ENCODE measurements at regions not wholly inside any gene's neighbourhood (a gene's known extent, or its start where the extent isn't known, plus 50 kb on each side); places are given as distances from the start of the nearest gene placed in this dataset.

- in situ Hi-C loops (cut with HindIII; ENCODE audit: low pct_ligation_motif_present, low pct_unique_long_range_greater_than_20kb, low sequenced_read_pairs), result no loop called here
- no peak for DNase-seq
These were observed 480.8 kb upstream of the FAM241A start for GRCh38 chr4:111664308-111664945.

GRCh38 chr4:111666826-111667360 lies 478.4 kb upstream of the FAM241A start:
- in situ Hi-C loops (cut with HindIII; ENCODE audit: low pct_ligation_motif_present, low pct_unique_long_range_greater_than_20kb, low sequenced_read_pairs), result no loop called here
- DNase-seq, result no peak

- in situ Hi-C loops (cut with HindIII; ENCODE audit: low pct_ligation_motif_present, low pct_unique_long_range_greater_than_20kb, low sequenced_read_pairs), result no loop called here
- no peak for DNase-seq
These were observed 473.5 kb upstream of the FAM241A start for GRCh38 chr4:111671756-111672155.

GRCh38 chr4:111675746-111676145 lies 469.5 kb upstream of the FAM241A start:
- no peak for DNase-seq
- in situ Hi-C loops (cut with HindIII; ENCODE audit: low pct_ligation_motif_present, low pct_unique_long_range_greater_than_20kb, low sequenced_read_pairs), result no loop called here

- DNase-seq, result no peak
- in situ Hi-C loops (cut with HindIII; ENCODE audit: low pct_ligation_motif_present, low pct_unique_long_range_greater_than_20kb, low sequenced_read_pairs), result no loop called here
These were observed 468.7 kb upstream of the FAM241A start for GRCh38 chr4:111676533-111676932.

- no peak for DNase-seq
- in situ Hi-C loops (cut with HindIII; ENCODE audit: low pct_ligation_motif_present, low pct_unique_long_range_greater_than_20kb, low sequenced_read_pairs), result no loop called here
These were observed 466.8 kb upstream of the FAM241A start for GRCh38 chr4:111678479-111678878.

GRCh38 chr4:111678908-111679307 lies 466.3 kb upstream of the FAM241A start:
- no peak for DNase-seq
- in situ Hi-C loops (cut with HindIII; ENCODE audit: low pct_ligation_motif_present, low pct_unique_long_range_greater_than_20kb, low sequenced_read_pairs), result no loop called here

- no peak for DNase-seq
- in situ Hi-C loops (cut with HindIII; ENCODE audit: low pct_ligation_motif_present, low pct_unique_long_range_greater_than_20kb, low sequenced_read_pairs), result no loop called here
These were observed 464.0 kb upstream of the FAM241A start for GRCh38 chr4:111681270-111681669.

GRCh38 chr4:111681751-111682150 lies 463.5 kb upstream of the FAM241A start:
- DNase-seq, result no peak
- in situ Hi-C loops (cut with HindIII; ENCODE audit: low pct_ligation_motif_present, low pct_unique_long_range_greater_than_20kb, low sequenced_read_pairs), result no loop called here

GRCh38 chr4:111685205-111685604 lies 460.0 kb upstream of the FAM241A start:
- no peak for DNase-seq
- in situ Hi-C loops (cut with HindIII; ENCODE audit: low pct_ligation_motif_present, low pct_unique_long_range_greater_than_20kb, low sequenced_read_pairs), result no loop called here

GRCh38 chr4:111689214-111689613 lies 456.0 kb upstream of the FAM241A start:
- in situ Hi-C loops (cut with HindIII; ENCODE audit: low pct_ligation_motif_present, low pct_unique_long_range_greater_than_20kb, low sequenced_read_pairs), result no loop called here
- no peak for DNase-seq

- no peak for DNase-seq
- in situ Hi-C loops (cut with HindIII; ENCODE audit: low pct_ligation_motif_present, low pct_unique_long_range_greater_than_20kb, low sequenced_read_pairs), result no loop called here
These were observed 455.5 kb upstream of the FAM241A start for GRCh38 chr4:111689731-111690130.

- in situ Hi-C loops (cut with HindIII; ENCODE audit: low pct_ligation_motif_present, low pct_unique_long_range_greater_than_20kb, low sequenced_read_pairs), result no loop called here
- DNase-seq, result no peak
These were observed 451.5 kb upstream of the FAM241A start for GRCh38 chr4:111693758-111694157.

GRCh38 chr4:111695677-111696076 lies 449.6 kb upstream of the FAM241A start:
- in situ Hi-C loops (cut with HindIII; ENCODE audit: low pct_ligation_motif_present, low pct_unique_long_range_greater_than_20kb, low sequenced_read_pairs), result no loop called here

GRCh38 chr4:111696505-111696904 lies 448.7 kb upstream of the FAM241A start:
- no peak for DNase-seq
- in situ Hi-C loops (cut with HindIII; ENCODE audit: low pct_ligation_motif_present, low pct_unique_long_range_greater_than_20kb, low sequenced_read_pairs), result no loop called here

More at GRCh38 chr4:111695677-111696076, 449.6 kb upstream of the FAM241A start:
- DNase-seq, result no peak

- no peak for DNase-seq
- in situ Hi-C loops (cut with HindIII; ENCODE audit: low pct_ligation_motif_present, low pct_unique_long_range_greater_than_20kb, low sequenced_read_pairs), result no loop called here
These were observed 447.9 kb upstream of the FAM241A start for GRCh38 chr4:111697176-111697942.

GRCh38 chr4:111698361-111698760 lies 446.9 kb upstream of the FAM241A start:
- in situ Hi-C loops (cut with HindIII; ENCODE audit: low pct_ligation_motif_present, low pct_unique_long_range_greater_than_20kb, low sequenced_read_pairs), result no loop called here
- no peak for DNase-seq

- DNase-seq, result no peak
- in situ Hi-C loops (cut with HindIII; ENCODE audit: low pct_ligation_motif_present, low pct_unique_long_range_greater_than_20kb, low sequenced_read_pairs), result no loop called here
These were observed 446.1 kb upstream of the FAM241A start for GRCh38 chr4:111699165-111699564.

GRCh38 chr4:111701102-111701501 lies 444.2 kb upstream of the FAM241A start:
- DNase-seq, result no peak
- in situ Hi-C loops (cut with HindIII; ENCODE audit: low pct_ligation_motif_present, low pct_unique_long_range_greater_than_20kb, low sequenced_read_pairs), result no loop called here

GRCh38 chr4:111707491-111707890 lies 437.8 kb upstream of the FAM241A start:
- in situ Hi-C loops (cut with HindIII; ENCODE audit: low pct_ligation_motif_present, low pct_unique_long_range_greater_than_20kb, low sequenced_read_pairs), result no loop called here
- no peak for DNase-seq

All from ACHN (cell line).